ENCODE measurements at regions not wholly inside any gene's neighbourhood (a gene's known extent, or its start where the extent isn't known, plus 50 kb on each side); places are given as distances from the start of the nearest gene placed in this dataset.

GRCh38 chr9:86749894-86750255 is 197.4 kb downstream of the GAS1 start:
- no peak for ATAC-seq (ENCODE audit: low read depth in 2 of 2)
- no peaks in the 10 kb centered on the region for H3K36me3 ChIP-seq (ENCODE audit: control insufficient read depth, insufficient read depth, low read length)
- no peaks in the 10 kb centered on the region for H3K4me1 ChIP-seq (ENCODE audit: control insufficient read depth, insufficient read depth, low read length, poor library complexity, severe bottlenecking)
- Mint-ChIP-seq H3K27me3 (no peaks in the 10 kb centered on the region), H3K36me3 (no peaks in the 10 kb centered on the region), H3K4me3 (no peak overlapping the region), H3K27ac (no peak overlapping the region), H3K4me1 (no peaks in the 10 kb centered on the region), H3K9me3 (peaks cover 0 to 3% (median 0%) of the 10 kb centered on the region in 7 donors)
- H3K27ac ChIP-seq (ENCODE audit: insufficient read depth, low read length, poor library complexity, severe bottlenecking), result no peak overlapping the region
- H3K4me3 ChIP-seq (ENCODE audit: low read depth, low read length), result no peak overlapping the region
- H3K27me3 ChIP-seq (ENCODE audit: control insufficient read depth, insufficient read depth, low read length), result no peaks in the 10 kb centered on the region
- no peaks in the 10 kb centered on the region for H3K9me3 ChIP-seq (ENCODE audit: control insufficient read depth in 2 of 2, low read length in 2 of 2)
- no peak for DNase-seq

DNA sequence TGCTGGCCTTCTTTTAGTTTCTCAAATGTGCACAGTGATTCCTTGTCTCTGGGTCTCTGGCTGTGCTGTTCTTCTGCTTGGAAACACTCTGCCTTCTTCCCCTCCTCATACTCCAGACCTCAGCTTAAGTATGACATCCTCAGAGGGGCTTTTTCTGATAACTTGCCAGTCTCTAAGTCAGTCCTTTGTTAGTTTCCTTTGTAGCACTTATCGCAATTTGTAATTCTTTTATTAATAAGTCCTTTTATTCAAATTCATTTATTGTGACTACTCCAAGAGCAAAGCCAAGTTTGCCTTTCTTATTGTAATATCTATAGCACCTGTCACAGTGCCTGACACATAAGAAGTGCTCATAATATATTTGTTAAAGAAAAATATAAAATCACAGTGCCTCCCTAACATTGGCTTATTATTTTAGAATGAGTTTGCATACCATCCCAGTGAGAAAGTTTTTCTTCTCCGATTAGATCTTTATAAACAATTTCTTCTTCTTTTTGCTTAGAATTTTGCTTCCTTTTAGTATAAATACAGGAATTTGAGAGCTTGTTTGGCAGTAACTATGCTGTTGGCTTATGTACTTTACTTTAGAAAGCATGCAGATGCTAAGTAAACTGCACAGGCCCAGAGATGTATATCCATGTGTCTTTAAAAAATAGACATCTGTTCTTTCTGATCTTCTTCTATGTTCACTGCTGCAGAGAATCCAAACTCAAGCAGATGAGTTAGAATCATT is 198.0 kb downstream of the GAS1 start:
- no peak for ATAC-seq (ENCODE audit: low read depth in 2 of 2)
- no peak overlapping the region for H3K27ac Mint-ChIP-seq

GRCh38 chr9:86747711-86748110 is 199.6 kb downstream of the GAS1 start:
- H3K36me3 ChIP-seq (ENCODE audit: control insufficient read depth, insufficient read depth, low read length), result no peaks in the 10 kb centered on the region
- no peak for ATAC-seq (ENCODE audit: low read depth in 2 of 2)
- Mint-ChIP-seq H3K9me3 (peaks cover 0 to 3% (median 0%) of the 10 kb centered on the region in 7 donors), H3K27ac (no peak overlapping the region), H3K4me1 (no peaks in the 10 kb centered on the region), H3K27me3 (no peaks in the 10 kb centered on the region), H3K4me3 (no peak overlapping the region), H3K36me3 (no peaks in the 10 kb centered on the region)
- no peaks in the 10 kb centered on the region for H3K4me1 ChIP-seq (ENCODE audit: control insufficient read depth, insufficient read depth, low read length, poor library complexity, severe bottlenecking)
- no peaks in the 10 kb centered on the region for H3K9me3 ChIP-seq (ENCODE audit: control insufficient read depth in 2 of 2, low read length in 2 of 2)
- no peak for DNase-seq
- no peak overlapping the region for H3K4me3 ChIP-seq (ENCODE audit: low read depth, low read length)
- H3K27me3 ChIP-seq (ENCODE audit: control insufficient read depth, insufficient read depth, low read length), result no peaks in the 10 kb centered on the region
- no peak overlapping the region for H3K27ac ChIP-seq (ENCODE audit: insufficient read depth, low read length, poor library complexity, severe bottlenecking)

More for the DNA sequence above, 198.0 kb downstream of the GAS1 start:
- Mint-ChIP-seq H3K4me1 (no peaks in the 10 kb centered on the region), H3K36me3 (no peaks in the 10 kb centered on the region), H3K9me3 (peaks cover 0 to 3% (median 0%) of the 10 kb centered on the region in 7 donors), H3K27me3 (no peaks in the 10 kb centered on the region), H3K4me3 (no peak overlapping the region)
- Histone ChIP-seq H3K27me3 (ENCODE audit: control insufficient read depth, insufficient read depth, low read length) (no peaks in the 10 kb centered on the region), H3K4me3 (ENCODE audit: low read depth, low read length) (no peak overlapping the region), H3K36me3 (ENCODE audit: control insufficient read depth, insufficient read depth, low read length) (no peaks in the 10 kb centered on the region), H3K4me1 (ENCODE audit: control insufficient read depth, insufficient read depth, low read length, poor library complexity, severe bottlenecking) (no peaks in the 10 kb centered on the region), H3K27ac (ENCODE audit: insufficient read depth, low read length, poor library complexity, severe bottlenecking) (no peak overlapping the region), H3K9me3 (ENCODE audit: control insufficient read depth in 2 of 2, low read length in 2 of 2) (no peaks in the 10 kb centered on the region)
- DNase-seq, result no peak

GRCh38 chr9:86741311-86742208 is 205.7 kb downstream of the GAS1 start:
- H3K4me1 ChIP-seq (ENCODE audit: control insufficient read depth, insufficient read depth, low read length, poor library complexity, severe bottlenecking), result no peaks in the 10 kb centered on the region
- Mint-ChIP-seq H3K9me3 (peaks cover 0 to 10% (median 0%) of the 10 kb centered on the region in 7 donors), H3K36me3 (no peaks in the 10 kb centered on the region), H3K4me3 (no peak overlapping the region), H3K27me3 (no peaks in the 10 kb centered on the region), H3K4me1 (no peaks in the 10 kb centered on the region), H3K27ac (no peak overlapping the region)
- DNase-seq (no peak), ATAC-seq (ENCODE audit: low read depth in 2 of 2) (no peak)
- no peak overlapping the region for H3K27ac ChIP-seq (ENCODE audit: insufficient read depth, low read length, poor library complexity, severe bottlenecking)
- H3K36me3 ChIP-seq (ENCODE audit: control insufficient read depth, insufficient read depth, low read length), result no peaks in the 10 kb centered on the region
- H3K9me3 ChIP-seq (ENCODE audit: control insufficient read depth in 2 of 2, low read length in 2 of 2), result no peaks in the 10 kb centered on the region
- no peak overlapping the region for H3K4me3 ChIP-seq (ENCODE audit: low read depth, low read length)
- no peaks in the 10 kb centered on the region for H3K27me3 ChIP-seq (ENCODE audit: control insufficient read depth, insufficient read depth, low read length)

- no peaks in the 10 kb centered on the region for H3K36me3 ChIP-seq (ENCODE audit: control insufficient read depth, insufficient read depth, low read length)
- peaks cover 0 to 10% (median 0%) of the 10 kb centered on the region in 7 donors for H3K9me3 Mint-ChIP-seq
- no peaks in the 10 kb centered on the region for H3K36me3 Mint-ChIP-seq
- H3K9me3 ChIP-seq (ENCODE audit: control insufficient read depth in 2 of 2, low read length in 2 of 2), result no peaks in the 10 kb centered on the region
- H3K27me3 Mint-ChIP-seq, result peaks cover 4% of the 10 kb centered on the region
- H3K27ac Mint-ChIP-seq, result no peak overlapping the region
- H3K27ac ChIP-seq (ENCODE audit: insufficient read depth, low read length, poor library complexity, severe bottlenecking), result no peak overlapping the region
- H3K4me3 Mint-ChIP-seq, result no peak overlapping the region
- no peaks in the 10 kb centered on the region for H3K4me1 ChIP-seq (ENCODE audit: control insufficient read depth, insufficient read depth, low read length, poor library complexity, severe bottlenecking)
- DNase-seq (no peak), ATAC-seq (ENCODE audit: low read depth in 2 of 2) (no peak)
- no peaks in the 10 kb centered on the region for H3K4me1 Mint-ChIP-seq
- no peaks in the 10 kb centered on the region for H3K27me3 ChIP-seq (ENCODE audit: control insufficient read depth, insufficient read depth, low read length)
- H3K4me3 ChIP-seq (ENCODE audit: low read depth, low read length), result no peak overlapping the region
Measured at GRCh38 chr9:86735772-86736458, 211.4 kb downstream of the GAS1 start.

DNA sequence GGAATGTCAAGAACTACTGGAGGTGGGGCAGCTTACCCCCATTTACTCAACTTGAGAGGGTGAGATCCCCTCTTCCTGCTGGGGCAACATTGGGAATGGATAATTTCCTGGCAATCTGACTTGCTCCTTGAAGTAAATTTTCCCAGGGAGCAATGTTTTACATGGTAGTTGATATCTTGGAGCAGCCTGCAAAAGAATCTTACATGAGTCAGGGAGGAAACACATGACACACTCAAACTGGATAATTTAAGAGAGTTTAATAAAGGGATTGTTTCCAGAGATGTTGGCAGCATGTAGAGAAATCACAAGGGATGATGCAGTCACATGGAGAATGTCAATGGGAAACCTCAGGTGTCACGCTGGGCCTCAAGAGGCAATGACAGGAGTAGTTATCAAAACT is 212.5 kb downstream of the GAS1 start:
- Histone ChIP-seq H3K4me1 (ENCODE audit: control insufficient read depth, insufficient read depth, low read length, poor library complexity, severe bottlenecking) (no peaks in the 10 kb centered on the region), H3K9me3 (ENCODE audit: control insufficient read depth in 2 of 2, low read length in 2 of 2) (no peaks in the 10 kb centered on the region), H3K4me3 (ENCODE audit: low read depth, low read length) (no peak overlapping the region), H3K36me3 (ENCODE audit: control insufficient read depth, insufficient read depth, low read length) (no peaks in the 10 kb centered on the region), H3K27ac (ENCODE audit: insufficient read depth, low read length, poor library complexity, severe bottlenecking) (no peak overlapping the region), H3K27me3 (ENCODE audit: control insufficient read depth, insufficient read depth, low read length) (no peaks in the 10 kb centered on the region)
- no peak overlapping the region for H3K4me3 Mint-ChIP-seq
- DNase-seq, result no peak
- no peak overlapping the region for H3K27ac Mint-ChIP-seq
- H3K36me3 Mint-ChIP-seq, result no peaks in the 10 kb centered on the region
- H3K4me1 Mint-ChIP-seq, result no peaks in the 10 kb centered on the region
- H3K27me3 Mint-ChIP-seq, result peaks cover 7% of the 10 kb centered on the region
- no peak for ATAC-seq (ENCODE audit: low read depth in 2 of 2)
- H3K9me3 Mint-ChIP-seq, result peaks cover 0 to 10% (median 0%) of the 10 kb centered on the region in 7 donors

DNA sequence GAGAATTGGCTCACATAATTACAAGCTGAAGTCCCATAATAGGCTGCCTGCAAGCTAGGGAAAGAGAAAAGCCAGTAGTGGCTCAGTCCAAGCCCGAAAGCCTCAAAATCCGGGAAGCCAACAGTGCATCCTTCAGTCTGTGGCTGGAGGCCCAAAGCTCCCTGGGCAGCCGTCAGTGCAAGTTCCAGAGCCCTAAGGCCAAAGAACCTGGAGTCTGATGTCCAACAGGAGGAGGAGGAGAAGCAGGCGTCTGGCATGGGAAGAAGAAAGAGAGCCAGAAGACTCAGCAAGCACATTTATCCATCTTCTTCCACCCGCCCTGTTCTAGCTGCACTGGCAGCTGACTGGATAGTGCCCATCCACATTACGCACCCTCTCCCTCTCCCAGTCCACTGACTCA is 213.4 kb downstream of the GAS1 start:
- no peak for DNase-seq
- Histone ChIP-seq H3K27me3 (ENCODE audit: control insufficient read depth, insufficient read depth, low read length) (no peaks in the 10 kb centered on the region), H3K36me3 (ENCODE audit: control insufficient read depth, insufficient read depth, low read length) (no peaks in the 10 kb centered on the region), H3K4me1 (ENCODE audit: control insufficient read depth, insufficient read depth, low read length, poor library complexity, severe bottlenecking) (no peaks in the 10 kb centered on the region), H3K9me3 (ENCODE audit: control insufficient read depth in 2 of 2, low read length in 2 of 2) (no peaks in the 10 kb centered on the region), H3K4me3 (ENCODE audit: low read depth, low read length) (no peak overlapping the region), H3K27ac (ENCODE audit: insufficient read depth, low read length, poor library complexity, severe bottlenecking) (no peak overlapping the region)
- Mint-ChIP-seq H3K36me3 (no peaks in the 10 kb centered on the region), H3K9me3 (peaks cover 0 to 6% (median 0%) of the 10 kb centered on the region in 7 donors), H3K27ac (no peak overlapping the region), H3K27me3 (peaks cover 8% of the 10 kb centered on the region), H3K4me3 (no peak overlapping the region), H3K4me1 (no peaks in the 10 kb centered on the region)
- ATAC-seq (ENCODE audit: low read depth in 2 of 2), result no peak

Data from CD4-positive, CD25-positive, alpha-beta regulatory T cell (primary cell).